ENCODE measurements at regions not wholly inside any gene's neighbourhood (a gene's known extent, or its start where the extent isn't known, plus 50 kb on each side); places are given as distances from the start of the nearest gene placed in this dataset.

- no peak for TF ChIP-seq CHD7 (IDR thresholded peaks at IDR 0.05; ENCODE audit: insufficient replicate concordance, low read length)
- TF ChIP-seq TBP (IDR thresholded peaks at IDR 0.05; ENCODE audit: low read depth, low read length): no peak
- no peak for TF ChIP-seq CTBP2 (IDR thresholded peaks at IDR 0.05; ENCODE audit: borderline replicate concordance, insufficient read depth, insufficient read length, low read length)
- TF ChIP-seq SIN3A (conservative IDR thresholded peaks at IDR 0.05 in 1 of 2, IDR thresholded peaks at IDR 0.05 in 1 of 2; ENCODE audit: low read depth in 1 of 2, low read length in 2 of 2): no peak
- TF ChIP-seq CBX8 (IDR thresholded peaks at IDR 0.05; ENCODE audit: borderline replicate concordance, low read depth, low read length): no peak
- no peak for TF ChIP-seq POLR2AphosphoS5 (IDR thresholded peaks at IDR 0.05; ENCODE audit: low read depth, low read length)
- TF ChIP-seq CHD2 (IDR thresholded peaks at IDR 0.05; ENCODE audit: low read length): no peak
- TF ChIP-seq RAD21 (IDR thresholded peaks at IDR 0.05 in 1 of 2, conservative IDR thresholded peaks at IDR 0.05 in 1 of 2; ENCODE audit: low read depth in 2 of 2, low read length in 2 of 2): no peak
- TF ChIP-seq KDM5A (IDR thresholded peaks at IDR 0.05; ENCODE audit: low read length): no peak
- no peak for TF ChIP-seq TAF1 (IDR thresholded peaks at IDR 0.05; ENCODE audit: low read depth, low read length)
- no peak for TF ChIP-seq SP2 (IDR thresholded peaks at IDR 0.05; ENCODE audit: low read length)
Observed at GRCh38 chr10:21039721-21040120, 142.6 kb upstream of the NEBL start (continued).
